PFSK-1 (cell line): ENCODE measurements at regions not wholly inside any gene's neighbourhood (a gene's known extent, or its start where the extent isn't known, plus 50 kb on each side); places are given as distances from the start of the nearest gene placed in this dataset.

Experiments used
- FOXP2 ChIP-seq: optimal IDR thresholded peaks from 2 replicates; pipeline ENCODE3; 2011; ENCODE audit warnings: borderline replicate concordance, control low read depth, inconsistent platforms; ENCODE audit not compliant: insufficient read depth; ENCODE audit errors: extremely low read length, extremely low read depth
- POLR2AphosphoS5 ChIP-seq: IDR thresholded peaks from 2 replicates; pipeline ENCODE4 v1.6.1; 2012; ENCODE audit warnings: low read depth, mild to moderate bottlenecking, control low read depth, low read length, moderate library complexity
- REST ChIP-seq, 2 experiments: IDR thresholded peaks; 2 replicates each; pipeline versions ENCODE4 v1.6.1 to v1.8.0; 2011 to 2012; ENCODE audit warnings: low read depth in 2 of 2, low read length in 2 of 2, control low read depth in 1 of 2, inconsistent platforms in 1 of 2, mild to moderate bottlenecking in 1 of 2, moderate library complexity in 1 of 2; ENCODE audit not compliant: insufficient read depth in 1 of 2
- SIN3A ChIP-seq: IDR thresholded peaks from 2 replicates; pipeline ENCODE4 v1.6.1; 2012; ENCODE audit warnings: mild to moderate bottlenecking, low read length, moderate library complexity, borderline replicate concordance; ENCODE audit not compliant: insufficient read depth
- TAF1 ChIP-seq: IDR thresholded peaks from 2 replicates; pipeline ENCODE4 v1.6.1; 2012; ENCODE audit warnings: low read length, control low read depth, borderline replicate concordance; ENCODE audit not compliant: insufficient read depth

- no peak for TF ChIP-seq TAF1
- TF ChIP-seq POLR2AphosphoS5 = no peak
- TF ChIP-seq REST (IDR thresholded peaks at IDR 0.05; ENCODE audit: insufficient read depth in 1 of 2, low read depth in 2 of 2, low read length in 2 of 2) = no peak
- no peak for TF ChIP-seq SIN3A
- TF ChIP-seq FOXP2 = no peak
These were observed 299.5 kb upstream of the PMFBP1 start for GRCh38 chr16:72471317-72471924.
